HUES48 (cell line): ENCODE measurements at regions not wholly inside any gene's neighbourhood (a gene's known extent, or its start where the extent isn't known, plus 50 kb on each side); places are given as distances from the start of the nearest gene placed in this dataset.
"Not testable (repeated sequence)": the region's sequence is repeated elsewhere in the genome, so short reads cannot be mapped to it uniquely, and the experiment has no call there.

Experiments
- H3K27ac ChIP-seq: one replicate; pipeline ENCODE4 v1.7.0; 2013; ENCODE audit warnings: low read depth, low read length, inconsistent platforms
- H3K27me3 ChIP-seq: 2 replicates; pipeline ENCODE4 v1.6.1; 2013; ENCODE audit warnings: mild to moderate bottlenecking, low read length; ENCODE audit not compliant: control insufficient read depth, insufficient read depth
- H3K36me3 ChIP-seq: 2 replicates; pipeline ENCODE4 v1.6.1; 2013; ENCODE audit warnings: low read length; ENCODE audit not compliant: control insufficient read depth, insufficient read depth
- H3K4me1 ChIP-seq: 2 replicates; pipeline ENCODE4 v1.6.1; 2013; ENCODE audit warnings: mild to moderate bottlenecking, low read length; ENCODE audit not compliant: control insufficient read depth, insufficient read depth
- H3K4me3 ChIP-seq: 2 replicates; pipeline ENCODE4 v1.5.1; 2013; ENCODE audit warnings: mild to moderate bottlenecking, low read depth, low read length
- H3K9ac ChIP-seq: 2 replicates; pipeline ENCODE4 v1.6.1; 2013; ENCODE audit warnings: mild to moderate bottlenecking, low read depth, low read length, moderate library complexity
- H3K9me3 ChIP-seq: 2 replicates; pipeline ENCODE4 v1.6.1; 2013; ENCODE audit warnings: low read length; ENCODE audit not compliant: control insufficient read depth, insufficient read depth

DNA sequence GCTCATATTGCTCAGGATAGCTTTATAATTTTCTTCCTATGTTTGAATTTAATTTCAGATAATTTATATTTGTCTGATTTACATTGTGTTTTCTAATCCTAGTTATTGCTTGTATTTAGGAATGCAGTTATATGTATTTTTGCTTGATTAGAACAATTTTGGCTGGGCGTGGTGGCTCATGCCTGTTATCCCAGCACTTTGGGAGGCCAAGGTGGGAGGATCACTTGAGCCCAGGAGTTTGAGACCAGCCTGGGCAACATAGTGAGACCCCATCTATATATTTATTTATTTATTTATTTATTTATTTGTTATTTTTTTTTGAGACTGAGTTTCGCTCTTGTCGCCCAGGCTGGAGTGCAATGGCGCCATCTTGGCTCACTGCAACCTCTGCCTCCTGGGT is 73.9 kb downstream of the KPNA2 start:
- H3K27ac ChIP-seq, H3K9ac ChIP-seq, H3K36me3 ChIP-seq, H3K27me3 ChIP-seq, H3K9me3 ChIP-seq, H3K4me3 ChIP-seq, H3K4me1 ChIP-seq: not testable (repeated sequence)

DNA sequence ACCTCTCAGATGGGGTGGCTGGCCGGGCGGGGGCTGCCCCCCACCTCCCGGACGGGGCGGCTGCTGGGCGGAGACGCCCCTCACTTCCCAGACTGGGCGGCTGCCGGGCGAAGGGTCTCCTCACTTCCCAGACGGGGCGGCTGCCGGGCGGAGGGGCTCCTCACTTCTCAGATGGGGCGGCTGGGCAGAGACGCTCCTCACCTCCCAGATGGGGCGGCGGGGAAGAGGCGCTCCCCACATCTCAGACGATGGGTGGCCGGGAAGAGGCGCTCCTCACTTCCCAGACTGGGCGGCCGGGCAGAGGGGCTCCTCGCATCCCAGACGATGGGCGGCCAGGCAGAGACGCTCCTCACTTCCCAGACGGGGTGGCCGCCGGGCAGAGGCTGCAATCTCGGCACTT is 80.7 kb downstream of the KPNA2 start:
- H3K36me3 ChIP-seq, H3K9me3 ChIP-seq, H3K4me3 ChIP-seq, H3K9ac ChIP-seq, H3K4me1 ChIP-seq, H3K27ac ChIP-seq, H3K27me3 ChIP-seq: not testable (repeated sequence)

GRCh38 chr17:68122587-68122986 is 87.1 kb downstream of the KPNA2 start:
- no peak overlapping the region for H3K27ac ChIP-seq
- H3K9ac ChIP-seq, result no peak overlapping the region
- H3K4me1 ChIP-seq, result no peaks in the 10 kb centered on the region
- H3K36me3 ChIP-seq, result no peaks in the 10 kb centered on the region
- H3K4me3 ChIP-seq, result no peak overlapping the region
- H3K27me3 ChIP-seq, result no peaks in the 10 kb centered on the region
- no peaks in the 10 kb centered on the region for H3K9me3 ChIP-seq

GRCh38 chr17:68125111-68125870 is 89.8 kb downstream of the KPNA2 start:
- no peak overlapping the region for H3K4me3 ChIP-seq
- no peak overlapping the region for H3K27ac ChIP-seq
- H3K9me3 ChIP-seq, result no peaks in the 10 kb centered on the region
- H3K9ac ChIP-seq, result no peak overlapping the region
- H3K27me3 ChIP-seq, result no peaks in the 10 kb centered on the region
- no peaks in the 10 kb centered on the region for H3K36me3 ChIP-seq
- H3K4me1 ChIP-seq, result no peaks in the 10 kb centered on the region

DNA sequence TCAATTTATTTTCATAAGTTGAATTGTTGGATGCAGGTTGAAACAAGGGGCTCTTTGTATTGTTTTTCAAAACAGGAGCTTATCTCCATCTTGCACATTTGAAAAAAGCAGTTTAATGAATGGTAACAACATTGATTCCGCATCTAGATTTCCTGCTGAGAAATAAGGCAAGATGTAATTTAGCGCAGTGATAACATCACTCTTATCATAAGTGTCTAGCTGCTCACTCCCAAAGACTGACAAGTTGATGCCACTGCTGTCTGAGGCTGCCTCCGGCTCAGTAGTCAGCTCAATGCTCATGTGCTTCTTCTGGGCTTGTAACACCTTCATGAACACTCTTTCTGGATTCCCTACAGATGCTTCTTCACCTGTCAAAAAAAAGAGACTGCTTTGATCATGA is 92.4 kb downstream of the KPNA2 start:
- H3K27me3 ChIP-seq, result no peaks in the 10 kb centered on the region
- no peak overlapping the region for H3K9ac ChIP-seq
- H3K9me3 ChIP-seq, result no peaks in the 10 kb centered on the region
- H3K27ac ChIP-seq, result no peak overlapping the region
- H3K36me3 ChIP-seq, result no peaks in the 10 kb centered on the region
- H3K4me1 ChIP-seq, result no peaks in the 10 kb centered on the region
- H3K4me3 ChIP-seq, result no peak overlapping the region

GRCh38 chr17:68131456-68131855 is 95.9 kb downstream of the KPNA2 start:
- H3K27ac ChIP-seq, result no peak overlapping the region
- no peaks in the 10 kb centered on the region; the same call in 1 of the 2 replicates for H3K4me1 ChIP-seq
- no peaks in the 10 kb centered on the region for H3K27me3 ChIP-seq
- H3K36me3 ChIP-seq, result no peaks in the 10 kb centered on the region
- H3K9ac ChIP-seq, result no peak overlapping the region
- H3K9me3 ChIP-seq, result no peaks in the 10 kb centered on the region
- no peak overlapping the region for H3K4me3 ChIP-seq

DNA sequence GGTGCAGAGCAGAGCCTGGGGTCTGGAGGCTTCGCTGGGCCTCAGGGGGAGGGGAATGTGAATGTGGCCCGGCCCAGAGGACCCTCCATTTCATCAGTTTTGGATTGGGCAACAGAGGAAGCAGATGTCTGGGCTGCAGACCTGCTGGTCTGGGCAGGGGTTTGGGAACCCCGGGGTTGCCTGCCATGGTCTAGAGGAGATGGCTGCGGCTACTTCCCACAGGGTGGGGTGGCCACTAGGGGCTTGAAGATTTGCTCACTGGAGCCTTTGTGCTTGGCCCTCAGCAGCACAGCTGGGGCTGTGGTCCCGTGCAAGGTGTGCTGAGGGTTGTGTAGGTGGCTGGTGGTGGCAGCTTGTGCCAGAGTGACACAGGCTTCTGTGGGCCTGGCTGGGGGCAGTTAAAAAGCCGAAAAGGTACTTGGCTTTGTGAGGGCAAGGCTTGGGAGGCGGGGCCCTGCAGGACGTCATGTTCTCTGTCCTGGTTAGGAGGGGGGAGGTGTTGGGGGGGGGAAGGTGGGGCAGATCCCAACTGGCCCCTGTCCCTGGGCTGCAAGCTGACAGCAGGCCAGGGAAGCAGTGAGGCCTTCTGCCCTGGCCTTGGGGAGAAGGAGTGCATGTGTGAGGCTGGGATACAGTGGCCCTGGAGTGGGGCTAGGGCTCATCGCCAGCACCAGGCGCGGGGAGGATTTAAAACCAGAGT is 98.0 kb downstream of the KPNA2 start:
- Histone ChIP-seq H3K4me1 (no peaks in the 10 kb centered on the region; the same call in 1 of the 2 replicates), H3K4me3 (no peak overlapping the region), H3K27me3 (no peaks in the 10 kb centered on the region), H3K9me3 (no peaks in the 10 kb centered on the region), H3K9ac (no peak overlapping the region), H3K36me3 (no peaks in the 10 kb centered on the region), H3K27ac (no peak overlapping the region)

GRCh38 chr17:68134046-68134637 is 98.6 kb downstream of the KPNA2 start:
- no peaks in the 10 kb centered on the region for H3K36me3 ChIP-seq
- H3K4me1 ChIP-seq, result no peaks in the 10 kb centered on the region; the same call in 1 of the 2 replicates
- no peaks in the 10 kb centered on the region for H3K27me3 ChIP-seq
- no peaks in the 10 kb centered on the region for H3K9me3 ChIP-seq
- no peak overlapping the region for H3K27ac ChIP-seq
- H3K4me3 ChIP-seq, result no peak overlapping the region
- no peak overlapping the region for H3K9ac ChIP-seq

- H3K4me3 ChIP-seq, result no peak overlapping the region
- H3K27me3 ChIP-seq, result no peaks in the 10 kb centered on the region
- no peak overlapping the region for H3K27ac ChIP-seq
These were observed 99.2 kb downstream of the KPNA2 start for GRCh38 chr17:68134731-68135130.

DNA sequence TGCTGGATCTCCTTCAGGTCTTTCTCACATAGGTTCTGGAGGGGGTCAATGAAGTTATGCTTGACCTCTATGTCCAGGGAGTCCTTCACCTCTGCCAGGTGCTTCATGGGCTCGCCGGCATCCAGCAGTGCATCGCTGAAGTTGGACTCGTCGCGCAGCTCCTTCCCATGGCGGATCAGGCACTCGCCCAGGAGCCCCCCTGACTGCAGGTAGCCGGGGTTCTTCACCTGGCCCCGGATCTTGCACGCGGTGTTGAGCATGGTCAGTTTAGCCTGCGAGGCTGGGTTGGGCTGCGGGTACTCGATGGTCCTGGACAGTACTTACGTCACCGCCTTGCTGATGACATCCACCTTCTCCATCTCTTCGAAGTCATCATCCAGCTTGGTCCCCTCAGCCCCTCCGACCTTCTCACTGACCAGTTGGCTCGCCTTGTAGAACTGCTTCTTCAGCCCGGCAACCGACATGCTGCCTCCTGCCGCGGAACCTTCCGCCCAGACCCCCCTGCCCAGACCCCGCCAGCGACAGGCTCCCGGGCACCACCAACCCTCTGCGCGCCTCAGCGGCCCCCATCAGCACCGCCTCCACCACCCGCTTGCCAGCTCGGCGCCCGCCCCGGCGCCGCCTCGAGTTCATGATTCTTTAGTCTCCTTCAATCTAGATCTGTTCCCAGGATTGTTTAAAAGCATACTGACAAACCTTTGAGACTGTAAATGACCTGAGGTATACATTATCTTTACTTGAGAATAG is 99.8 kb downstream of the KPNA2 start:
- Histone ChIP-seq H3K9me3 (no peaks in the 10 kb centered on the region), H3K27me3 (no peaks in the 10 kb centered on the region), H3K9ac (no peak overlapping the region), H3K4me3 (no peak overlapping the region), H3K27ac (no peak overlapping the region), H3K36me3 (no peaks in the 10 kb centered on the region), H3K4me1 (no peaks in the 10 kb centered on the region; the same call in 1 of the 2 replicates)

More at GRCh38 chr17:68134731-68135130, 99.2 kb downstream of the KPNA2 start:
- no peaks in the 10 kb centered on the region for H3K36me3 ChIP-seq
- no peaks in the 10 kb centered on the region; the same call in 1 of the 2 replicates for H3K4me1 ChIP-seq
- H3K9me3 ChIP-seq, result no peaks in the 10 kb centered on the region
- H3K9ac ChIP-seq, result no peak overlapping the region
